ENCODE measurements at regions not wholly inside any gene's neighbourhood (a gene's known extent, or its start where the extent isn't known, plus 50 kb on each side); places are given as distances from the start of the nearest gene placed in this dataset.

GRCh38 chr19:27746691-27747380, 1466.1 kb downstream of the UQCRFS1 start:
- no peak overlapping the region for H3K4me3 ChIP-seq
- H3K4me1 ChIP-seq = no peaks in the 10 kb centered on the region
- no peaks in the 10 kb centered on the region for H3K9me3 ChIP-seq
- H3K27ac ChIP-seq = no peak overlapping the region
- FAIRE-seq = peak; percentile 13
- WGBS (ENCODE audit: missing lambda C conversion rate) = 81% methylated on average over 28 of the region's 28 CpGs
- H3K4me2 ChIP-seq = no peak overlapping the region
- POLR2A ChIA-PET = no interaction called here
- TF ChIP-seq MAFK (IDR thresholded peaks at IDR 0.05; ENCODE audit: partially characterized antibody) = peak; percentile 50
- TF ChIP-seq CHD4 (IDR thresholded peaks at IDR 0.05; ENCODE audit: borderline replicate concordance) = no peak
- CTCF ChIA-PET = no interaction called here
- DNase-seq (ENCODE audit: low read depth in 1 of 2, low spot score in 1 of 2) = peak; percentile 19 to 33
- ATAC-seq = peak; percentile 66 to 92

DNA sequence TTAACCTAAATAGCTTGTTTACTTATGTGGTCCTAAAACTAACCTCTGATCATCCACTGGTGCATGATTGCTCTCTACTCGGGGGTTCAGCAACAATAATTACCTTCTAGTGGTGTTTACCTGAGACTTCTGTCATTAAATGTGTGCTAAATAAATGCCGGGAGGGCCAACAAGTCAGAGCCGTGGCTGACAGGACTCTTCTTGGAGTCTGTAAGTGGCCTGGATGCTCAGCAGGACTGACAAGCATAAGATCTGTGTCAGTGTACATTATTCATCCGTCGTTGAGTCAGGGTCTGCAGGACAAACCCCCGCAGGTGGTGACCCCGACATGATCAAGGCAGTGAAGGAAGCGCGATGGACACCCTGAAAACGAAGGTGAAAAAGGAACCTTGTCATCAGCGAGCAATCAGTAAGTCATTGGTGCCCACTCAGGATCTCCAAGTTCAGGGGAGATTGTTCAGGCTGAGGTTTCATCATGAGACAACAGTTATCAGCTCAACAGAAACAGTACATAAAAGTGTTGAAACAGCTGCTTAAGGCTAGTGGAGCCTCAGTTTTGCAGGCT, 1466.9 kb downstream of the UQCRFS1 start:
- TF ChIP-seq REST (IDR thresholded peaks at IDR 0.05) = no peak
- TF ChIP-seq FOSL2 (IDR thresholded peaks at IDR 0.05) = no peak
- TF ChIP-seq FOSL2 (CRISPR knock-in tag; IDR thresholded peaks at IDR 0.05) = no peak
- no peak for TF ChIP-seq EHF (CRISPR knock-in tag; IDR thresholded peaks at IDR 0.05)
- TF ChIP-seq RARB (CRISPR knock-in tag; IDR thresholded peaks at IDR 0.05) = no peak
- TF ChIP-seq CHD2 (IDR thresholded peaks at IDR 0.05; ENCODE audit: low read length, partially characterized antibody) = no peak
- no peak for TF ChIP-seq HES2 (IDR thresholded peaks at IDR 0.05)
- no peak for TF ChIP-seq CBX2 (IDR thresholded peaks at IDR 0.05; ENCODE audit: borderline replicate concordance, low read depth)
- TF ChIP-seq RAD21 (conservative IDR thresholded peaks at IDR 0.05 in 1 of 2, IDR thresholded peaks at IDR 0.05 in 1 of 2) = no peak
- no peak for TF ChIP-seq BHLHE40 (IDR thresholded peaks at IDR 0.05; ENCODE audit: low read depth, low read length)
- TF ChIP-seq FOXS1 (CRISPR knock-in tag; IDR thresholded peaks at IDR 0.05) = no peak
- no peak for TF ChIP-seq MAZ (IDR thresholded peaks at IDR 0.05; ENCODE audit: borderline replicate concordance, low read depth, low read length)
- Histone ChIP-seq H3K4me1 (no peaks in the 10 kb centered on the region), H3K4me2 (no peak overlapping the region), H3K4me3 (no peak overlapping the region), H3K9me3 (peaks cover 4% of the 10 kb centered on the region), H3K27ac (no peak overlapping the region)
- FAIRE-seq (peak; percentile 86), ATAC-seq (no peak), DNase-seq (ENCODE audit: low read depth in 1 of 2, low spot score in 1 of 2) (no peak)
- 79% methylated on average over 11 of the region's 11 CpGs for WGBS (ENCODE audit: missing lambda C conversion rate)
- ChIA-PET CTCF (interaction anchor here (0.8 kb wide), 1 partner anchor 35 kb away, joined by 3 read pairs; no protein-coding TSS in a partner anchor), POLR2A (no interaction called here)

DNA sequence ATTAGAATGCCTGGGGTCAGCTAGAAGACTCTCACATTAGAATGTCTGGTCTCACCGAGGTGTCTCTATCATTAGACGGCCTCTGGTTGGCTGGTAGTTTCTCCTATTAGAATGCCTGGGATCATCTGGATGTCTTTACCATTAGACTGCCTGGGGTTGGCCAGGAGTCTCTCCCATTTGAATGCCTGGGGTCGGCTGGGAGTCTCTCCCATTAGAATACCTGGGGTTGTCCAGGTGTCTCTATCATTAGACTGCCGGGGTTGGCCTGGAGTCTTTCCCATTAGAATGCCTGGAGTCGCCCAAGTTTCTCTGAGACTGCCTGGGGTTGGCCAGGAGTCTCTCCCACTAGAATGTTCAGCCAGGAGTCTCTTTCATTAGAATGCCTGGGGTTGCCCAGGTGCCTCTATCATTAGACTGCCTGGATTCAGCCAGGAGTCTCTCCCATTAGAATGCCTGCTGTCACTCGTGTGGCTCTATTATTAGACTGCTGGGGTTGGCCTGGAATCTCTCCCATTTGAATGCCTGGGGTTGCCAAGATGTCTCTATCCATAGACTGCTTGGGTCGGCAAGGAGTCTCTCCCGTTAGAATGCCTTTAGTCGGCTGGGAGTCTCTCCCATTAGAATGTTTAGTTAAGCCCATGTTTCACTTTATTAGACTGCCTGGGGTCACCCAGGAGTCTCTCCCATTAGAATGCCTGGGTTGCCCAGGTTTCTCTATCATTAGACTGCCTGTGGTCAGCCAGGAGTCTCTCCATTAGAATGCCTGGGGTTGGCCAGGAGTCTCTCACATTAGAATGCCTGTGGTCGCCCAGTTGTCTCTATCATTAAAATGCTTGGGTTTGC, 1467.8 kb downstream of the UQCRFS1 start:
- H3K4me3 ChIP-seq = no peak overlapping the region
- 75% methylated on average over 10 of the region's 10 CpGs for WGBS (ENCODE audit: missing lambda C conversion rate)
- H3K9me3 ChIP-seq = peaks cover 12% of the 10 kb centered on the region
- DNase-seq (ENCODE audit: low read depth in 1 of 2, low spot score in 1 of 2) (no peak), FAIRE-seq (no peak), ATAC-seq (no peak)
- H3K4me2 ChIP-seq = no peak overlapping the region
- CTCF ChIA-PET = interaction anchor here (0.8 kb wide), 1 partner anchor 34 kb away, joined by 3 read pairs; no protein-coding TSS in a partner anchor
- POLR2A ChIA-PET = no interaction called here
- H3K27ac ChIP-seq = no peak overlapping the region
- no peaks in the 10 kb centered on the region for H3K4me1 ChIP-seq
- TF ChIP-seq, protein P1, sequence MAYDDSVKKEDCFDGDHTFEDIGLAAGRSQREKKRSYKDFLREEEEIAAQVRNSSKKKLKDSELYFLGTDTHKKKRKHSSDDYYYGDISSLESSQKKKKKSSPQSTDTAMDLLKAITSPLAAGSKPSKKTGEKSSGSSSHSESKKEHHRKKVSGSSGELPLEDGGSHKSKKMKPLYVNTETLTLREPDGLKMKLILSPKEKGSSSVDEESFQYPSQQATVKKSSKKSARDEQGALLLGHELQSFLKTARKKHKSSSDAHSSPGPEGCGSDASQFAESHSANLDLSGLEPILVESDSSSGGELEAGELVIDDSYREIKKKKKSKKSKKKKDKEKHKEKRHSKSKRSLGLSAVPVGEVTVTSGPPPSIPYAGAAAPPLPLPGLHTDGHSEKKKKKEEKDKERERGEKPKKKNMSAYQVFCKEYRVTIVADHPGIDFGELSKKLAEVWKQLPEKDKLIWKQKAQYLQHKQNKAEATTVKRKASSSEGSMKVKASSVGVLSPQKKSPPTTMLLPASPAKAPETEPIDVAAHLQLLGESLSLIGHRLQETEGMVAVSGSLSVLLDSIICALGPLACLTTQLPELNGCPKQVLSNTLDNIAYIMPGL (CRISPR knock-in tag; IDR thresholded peaks at IDR 0.05; ENCODE audit: borderline replicate concordance) = no peak
- no peak for TF ChIP-seq E2F6 (IDR thresholded peaks at IDR 0.05; ENCODE audit: borderline replicate concordance, low read depth)
- TF ChIP-seq BHLHE40 (IDR thresholded peaks at IDR 0.05; ENCODE audit: low read depth, low read length) = no peak
- TF ChIP-seq ZNF302 (CRISPR knock-in tag; IDR thresholded peaks at IDR 0.05) = no peak
- TF ChIP-seq CHD2 (IDR thresholded peaks at IDR 0.05; ENCODE audit: low read length, partially characterized antibody) = no peak
- no peak for TF ChIP-seq TP53 (CRISPR knock-in tag; IDR thresholded peaks at IDR 0.05)
- no peak for TF ChIP-seq EHF (CRISPR knock-in tag; IDR thresholded peaks at IDR 0.05)
- TF ChIP-seq POLR2AphosphoS2 (conservative IDR thresholded peaks at IDR 0.05; ENCODE audit: low read length) = no peak
- no peak for TF ChIP-seq PHF8 (IDR thresholded peaks at IDR 0.05; ENCODE audit: borderline replicate concordance, low read depth)
- no peak for TF ChIP-seq KDM1A (IDR thresholded peaks at IDR 0.05; ENCODE audit: low read depth)
- TF ChIP-seq RCOR1 (IDR thresholded peaks at IDR 0.05; ENCODE audit: low read depth, low read length) = no peak
- TF ChIP-seq RNF2 (IDR thresholded peaks at IDR 0.05; ENCODE audit: borderline replicate concordance, low read depth) = no peak
- no peak for TF ChIP-seq TFCP2L1 (CRISPR knock-in tag; IDR thresholded peaks at IDR 0.05)
- TF ChIP-seq HEYL (CRISPR knock-in tag; IDR thresholded peaks at IDR 0.05) = no peak

Measured in A549 (cell line).